Activated naive CD8-positive, alpha-beta T cell (primary cell): ENCODE measurements at regions not wholly inside any gene's neighbourhood (a gene's known extent, or its start where the extent isn't known, plus 50 kb on each side); places are given as distances from the start of the nearest gene placed in this dataset.

Source experiments
- H3K27ac Mint-ChIP-seq: one replicate; pipeline ENCODE4 v1.8.0; 2021; ENCODE audit warnings: mixed read lengths
- H3K27me3 Mint-ChIP-seq: one replicate; pipeline ENCODE4 v1.8.0; 2021; ENCODE audit warnings: mixed read lengths
- H3K36me3 Mint-ChIP-seq: one replicate; pipeline ENCODE4 v1.8.0; 2021; ENCODE audit warnings: mixed read lengths
- H3K4me1 Mint-ChIP-seq: one replicate; pipeline ENCODE4 v1.8.0; 2021; ENCODE audit warnings: low read depth, mixed read lengths
- H3K4me3 Mint-ChIP-seq: one replicate; pipeline ENCODE4 v1.8.0; 2021; ENCODE audit warnings: mild to moderate bottlenecking, mixed read lengths
- H3K9me3 Mint-ChIP-seq: one replicate; pipeline ENCODE4 v1.8.0; 2021; ENCODE audit warnings: low read depth, mixed read lengths

- Mint-ChIP-seq H3K4me1 (no peaks in the 10 kb centered on the region), H3K27ac (no peak overlapping the region)
Measured at GRCh38 chr3:66885326-66886000, 112.6 kb upstream of the KBTBD8 start.

GRCh38 chr3:66889750-66890494 is 108.2 kb upstream of the KBTBD8 start:
- H3K27me3 Mint-ChIP-seq = peaks cover 3% of the 10 kb centered on the region
- no peak overlapping the region for H3K4me3 Mint-ChIP-seq

More at GRCh38 chr3:66885326-66886000, 112.6 kb upstream of the KBTBD8 start:
- Mint-ChIP-seq H3K4me3 (no peak overlapping the region), H3K9me3 (peaks cover 3% of the 10 kb centered on the region), H3K36me3 (peaks cover 2% of the 10 kb centered on the region), H3K27me3 (peaks cover 4% of the 10 kb centered on the region)

GRCh38 chr3:66898155-66898554 is 100.0 kb upstream of the KBTBD8 start:
- Mint-ChIP-seq H3K9me3 (peaks cover 59% of the 10 kb centered on the region), H3K27ac (no peak overlapping the region), H3K36me3 (peaks cover 18% of the 10 kb centered on the region), H3K4me1 (no peaks in the 10 kb centered on the region), H3K27me3 (peaks cover 2% of the 10 kb centered on the region), H3K4me3 (no peak overlapping the region)

More at GRCh38 chr3:66889750-66890494, 108.2 kb upstream of the KBTBD8 start:
- peaks cover 8% of the 10 kb centered on the region for H3K36me3 Mint-ChIP-seq
- H3K27ac Mint-ChIP-seq = no peak overlapping the region
- H3K9me3 Mint-ChIP-seq = peaks cover 9% of the 10 kb centered on the region
- H3K4me1 Mint-ChIP-seq = no peaks in the 10 kb centered on the region

GRCh38 chr3:66904336-66904735 is 93.8 kb upstream of the KBTBD8 start:
- no peak overlapping the region for H3K27ac Mint-ChIP-seq
- H3K4me1 Mint-ChIP-seq = no peaks in the 10 kb centered on the region
- no peak overlapping the region for H3K4me3 Mint-ChIP-seq

GRCh38 chr3:66904831-66905493 is 93.1 kb upstream of the KBTBD8 start:
- Mint-ChIP-seq H3K9me3 (peaks cover 32% of the 10 kb centered on the region), H3K27ac (no peak overlapping the region), H3K27me3 (peaks cover 9% of the 10 kb centered on the region), H3K4me3 (no peak overlapping the region), H3K4me1 (no peaks in the 10 kb centered on the region), H3K36me3 (peaks cover 10% of the 10 kb centered on the region)

More at GRCh38 chr3:66904336-66904735, 93.8 kb upstream of the KBTBD8 start:
- Mint-ChIP-seq H3K36me3 (peaks cover 13% of the 10 kb centered on the region), H3K27me3 (peaks cover 9% of the 10 kb centered on the region), H3K9me3 (peaks cover 37% of the 10 kb centered on the region)

- Mint-ChIP-seq H3K4me3 (no peak overlapping the region), H3K36me3 (peaks cover 9% of the 10 kb centered on the region), H3K27me3 (peaks cover 9% of the 10 kb centered on the region), H3K9me3 (peaks cover 19% of the 10 kb centered on the region), H3K27ac (no peak overlapping the region), H3K4me1 (no peaks in the 10 kb centered on the region)
Measured at GRCh38 chr3:66907136-66907535, 91.0 kb upstream of the KBTBD8 start.

GRCh38 chr3:66910266-66911055 is 87.6 kb upstream of the KBTBD8 start:
- peaks cover 9% of the 10 kb centered on the region for H3K27me3 Mint-ChIP-seq
- no peak overlapping the region for H3K4me3 Mint-ChIP-seq
- H3K9me3 Mint-ChIP-seq = peaks cover 9% of the 10 kb centered on the region
- no peak overlapping the region for H3K27ac Mint-ChIP-seq
- H3K4me1 Mint-ChIP-seq = no peaks in the 10 kb centered on the region
- H3K36me3 Mint-ChIP-seq = peaks cover 7% of the 10 kb centered on the region

GRCh38 chr3:66912306-66912705 is 85.8 kb upstream of the KBTBD8 start:
- H3K27me3 Mint-ChIP-seq = peaks cover 7% of the 10 kb centered on the region
- no peak overlapping the region for H3K27ac Mint-ChIP-seq
- H3K4me3 Mint-ChIP-seq = no peak overlapping the region
- peaks cover 15% of the 10 kb centered on the region for H3K9me3 Mint-ChIP-seq
- H3K36me3 Mint-ChIP-seq = peaks cover 7% of the 10 kb centered on the region
- no peaks in the 10 kb centered on the region for H3K4me1 Mint-ChIP-seq

GRCh38 chr3:66922058-66922457 is 76.0 kb upstream of the KBTBD8 start:
- Mint-ChIP-seq H3K36me3 (no peaks in the 10 kb centered on the region), H3K4me3 (no peak overlapping the region), H3K27ac (no peak overlapping the region), H3K9me3 (no peaks in the 10 kb centered on the region), H3K27me3 (peaks cover 3% of the 10 kb centered on the region), H3K4me1 (no peaks in the 10 kb centered on the region)

GRCh38 chr3:66923969-66924368 is 74.1 kb upstream of the KBTBD8 start:
- Mint-ChIP-seq H3K27me3 (peaks cover 5% of the 10 kb centered on the region), H3K36me3 (no peaks in the 10 kb centered on the region), H3K9me3 (no peaks in the 10 kb centered on the region), H3K27ac (no peak overlapping the region), H3K4me3 (no peak overlapping the region), H3K4me1 (peaks cover 5% of the 10 kb centered on the region)

GRCh38 chr3:66928252-66928651 is 69.9 kb upstream of the KBTBD8 start:
- H3K9me3 Mint-ChIP-seq = no peaks in the 10 kb centered on the region
- H3K36me3 Mint-ChIP-seq = no peaks in the 10 kb centered on the region
- H3K4me3 Mint-ChIP-seq = no peak overlapping the region
- peaks cover 5% of the 10 kb centered on the region for H3K4me1 Mint-ChIP-seq
- H3K27ac Mint-ChIP-seq = no peak overlapping the region
- H3K27me3 Mint-ChIP-seq = peaks cover 9% of the 10 kb centered on the region

GRCh38 chr3:66931291-66931690 is 66.8 kb upstream of the KBTBD8 start:
- H3K4me3 Mint-ChIP-seq = no peak overlapping the region
- no peak overlapping the region for H3K27ac Mint-ChIP-seq
- H3K27me3 Mint-ChIP-seq = peaks cover 12% of the 10 kb centered on the region
- H3K9me3 Mint-ChIP-seq = no peaks in the 10 kb centered on the region
- peaks cover 5% of the 10 kb centered on the region for H3K4me1 Mint-ChIP-seq
- no peaks in the 10 kb centered on the region for H3K36me3 Mint-ChIP-seq

GRCh38 chr3:66931699-66932098 is 66.4 kb upstream of the KBTBD8 start:
- Mint-ChIP-seq H3K27me3 (peaks cover 12% of the 10 kb centered on the region), H3K9me3 (no peaks in the 10 kb centered on the region), H3K4me1 (peaks cover 5% of the 10 kb centered on the region), H3K4me3 (no peak overlapping the region), H3K36me3 (no peaks in the 10 kb centered on the region), H3K27ac (no peak overlapping the region)

GRCh38 chr3:66933233-66933632 is 64.9 kb upstream of the KBTBD8 start:
- peaks cover 3% of the 10 kb centered on the region for H3K4me1 Mint-ChIP-seq
- H3K27ac Mint-ChIP-seq = no peak overlapping the region
- no peaks in the 10 kb centered on the region for H3K36me3 Mint-ChIP-seq
- H3K4me3 Mint-ChIP-seq = no peak overlapping the region
- peaks cover 13% of the 10 kb centered on the region for H3K27me3 Mint-ChIP-seq
- no peaks in the 10 kb centered on the region for H3K9me3 Mint-ChIP-seq
